IMR-90 (cell line): ENCODE measurements at regions not wholly inside any gene's neighbourhood (a gene's known extent, or its start where the extent isn't known, plus 50 kb on each side); places are given as distances from the start of the nearest gene placed in this dataset.

Source experiments
- ATAC-seq: fragments of 200-7000 bp; cut with Tn5 transposase; 2 replicates; pipeline ENCODE4 v1.9.1; 2020; ENCODE audit warnings: low read depth, mild to moderate bottlenecking, moderate library complexity
- BruUV-seq: library from RNA; stranded (reverse); fragments of 400-500 nt; replicated peaks from 2 replicates; lab custom pipeline; 2021; lab: Mats Ljungman, UMichigan
- CTCF ChIA-PET: fragments of 300-600 bp; formaldehyde crosslinking; extraction: SDS; loops from one replicate; lab custom pipeline; 2021; ENCODE audit warnings: antibody characterized with exemption; lab: Yijun Ruan, JAX
- POLR2A ChIA-PET: fragments of 300-600 bp; sonication (Branson Sonifier 250); formaldehyde crosslinking; loops from one replicate; lab custom pipeline; 2022; ENCODE audit warnings: antibody characterized with exemption; ENCODE audit not compliant: unreplicated experiment; lab: Charles Lee
- DNase-seq: peaks from one replicate; pipeline ENCODE4 v3.0.0; 2013
- H2AFZ ChIP-seq: replicated peaks from 2 replicates; pipeline ENCODE3; 2013; ENCODE audit warnings: low read length, mild to moderate bottlenecking; ENCODE audit not compliant: poor library complexity
- H2AK5ac ChIP-seq: 2 replicates; pipeline ENCODE4 v1.6.1; 2013; ENCODE audit warnings: low read depth, low read length, inconsistent platforms
- H2AK9ac ChIP-seq: replicated peaks from 2 replicates; pipeline ENCODE3; 2013; ENCODE audit warnings: mild to moderate bottlenecking, low read depth, low read length, moderate library complexity; ENCODE audit not compliant: poor library complexity
- H2BK120ac ChIP-seq: 2 replicates; pipeline ENCODE4 v1.6.1; 2013; ENCODE audit warnings: low read depth, low read length, inconsistent platforms
- H2BK15ac ChIP-seq: 3 replicates; pipeline ENCODE4 v1.6.1; 2013; ENCODE audit warnings: low read depth, low read length, inconsistent platforms
- H2BK20ac ChIP-seq: 2 replicates; pipeline ENCODE4 v1.6.1; 2013; ENCODE audit warnings: low read depth, mild to moderate bottlenecking, inconsistent platforms, low read length, moderate library complexity
- H2BK5ac ChIP-seq: 2 replicates; pipeline ENCODE4 v1.6.1; 2013; ENCODE audit warnings: mild to moderate bottlenecking, low read depth, low read length, inconsistent platforms; ENCODE audit not compliant: poor library complexity, severe bottlenecking
- H3K14ac ChIP-seq: replicated peaks from 2 replicates; pipeline ENCODE4 v1.6.1; 2013; ENCODE audit warnings: low read depth, low read length, inconsistent platforms
- H3K18ac ChIP-seq: 2 replicates; pipeline ENCODE4 v1.6.1; 2013; ENCODE audit warnings: low read depth, low read length, control low read depth
- H3K23ac ChIP-seq: 2 replicates; pipeline ENCODE4 v1.6.1; 2013; ENCODE audit warnings: low read depth, low read length, inconsistent platforms
- H3K27ac ChIP-seq: 2 replicates; pipeline ENCODE4 v1.5.1; 2013; ENCODE audit warnings: mild to moderate bottlenecking, control low read depth, low read length; ENCODE audit not compliant: insufficient read depth
- H3K27me3 ChIP-seq: 2 replicates; pipeline ENCODE4 v1.6.1; 2013; ENCODE audit warnings: low read length; ENCODE audit not compliant: control insufficient read depth, insufficient read depth
- H3K36me3 ChIP-seq: 2 replicates; pipeline ENCODE4 v1.6.1; 2013; ENCODE audit warnings: low read length, mixed read lengths; ENCODE audit not compliant: control insufficient read depth, insufficient read depth
- H3K4ac ChIP-seq: 2 replicates; pipeline ENCODE4 v1.6.1; 2013; ENCODE audit warnings: low read depth, low read length, inconsistent platforms
- H3K4me1 ChIP-seq: 2 replicates; pipeline ENCODE4 v1.6.1; 2013; ENCODE audit warnings: low read length, mixed read lengths; ENCODE audit not compliant: control insufficient read depth, insufficient read depth
- H3K4me2 ChIP-seq: 2 replicates; pipeline ENCODE4 v1.6.1; 2013; ENCODE audit warnings: low read depth, mild to moderate bottlenecking, control low read depth, low read length, moderate library complexity
- H3K4me3 ChIP-seq: 2 replicates; pipeline ENCODE4 v1.5.1; 2013; ENCODE audit warnings: low read depth, mild to moderate bottlenecking, control low read depth, low read length, moderate library complexity; ENCODE audit not compliant: insufficient read depth
- H3K56ac ChIP-seq: 2 replicates; pipeline ENCODE4 v1.6.1; 2013; ENCODE audit warnings: low read length, inconsistent platforms; ENCODE audit not compliant: insufficient read depth; ENCODE audit errors: extremely low read depth
- H3K79me1 ChIP-seq, 2 experiments: 2 replicates each; pipeline ENCODE4 v1.6.1; 2013; ENCODE audit warnings: low read length in 2 of 2, inconsistent platforms in 1 of 2, low read depth in 1 of 2
- H3K9ac ChIP-seq: 2 replicates; pipeline ENCODE4 v1.6.1; 2013; ENCODE audit warnings: low read depth, low read length, control low read depth
- H3K9me1 ChIP-seq: 2 replicates; pipeline ENCODE4 v1.6.1; 2013; ENCODE audit warnings: low read length, inconsistent platforms; ENCODE audit not compliant: insufficient read depth
- H3K9me3 ChIP-seq: 2 replicates; pipeline ENCODE4 v1.6.1; 2013; ENCODE audit warnings: low read length; ENCODE audit not compliant: control insufficient read depth, insufficient read depth
- H4K20me1 ChIP-seq: 2 replicates; pipeline ENCODE4 v1.6.1; 2013; ENCODE audit warnings: low read length, inconsistent platforms; ENCODE audit not compliant: insufficient read depth
- H4K5ac ChIP-seq: 2 replicates; pipeline ENCODE4 v1.6.1; 2013; ENCODE audit warnings: mild to moderate bottlenecking, low read depth, low read length, control low read depth
- H4K8ac ChIP-seq, 2 experiments: 2 replicates each; pipeline ENCODE4 v1.6.1; 2013; ENCODE audit warnings: low read depth in 2 of 2, low read length in 2 of 2, control low read depth in 1 of 2, inconsistent platforms in 1 of 2
- H4K91ac ChIP-seq: 2 replicates; pipeline ENCODE4 v1.6.1; 2013; ENCODE audit warnings: low read depth, low read length, inconsistent platforms; ENCODE audit not compliant: insufficient read depth
- BHLHE40 ChIP-seq: fragments of 150-350 bp; IDR thresholded peaks from 2 replicates; pipeline ENCODE4 v1.6.1; 2016; ENCODE audit warnings: mild to moderate bottlenecking, low read depth, low read length
- CEBPB ChIP-seq: IDR thresholded peaks from 2 replicates; pipeline ENCODE4 v1.6.1; 2012; ENCODE audit warnings: low read depth, low read length, improper control_type of control experiment
- CTCF ChIP-seq: conservative IDR thresholded peaks from 2 replicates; pipeline ENCODE4 v1.5.1; 2012; ENCODE audit warnings: mild to moderate bottlenecking, low read depth, low read length, improper control_type of control experiment
- ELK1 ChIP-seq: fragments of 150-350 bp; IDR thresholded peaks from 2 replicates; pipeline ENCODE4 v1.6.1; 2016; ENCODE audit warnings: low read depth, mild to moderate bottlenecking, low read length, moderate library complexity, borderline replicate concordance
- MAFK ChIP-seq: IDR thresholded peaks from 2 replicates; pipeline ENCODE4 v1.6.1; 2012; ENCODE audit warnings: low read depth, low read length, improper control_type of control experiment
- MAZ ChIP-seq: IDR thresholded peaks from 2 replicates; pipeline ENCODE4 v1.6.1; 2012; ENCODE audit warnings: low read depth, mild to moderate bottlenecking, low read length, improper control_type of control experiment, moderate library complexity, borderline replicate concordance
- MXI1 ChIP-seq: IDR thresholded peaks from 2 replicates; pipeline ENCODE4 v1.6.1; 2012; ENCODE audit warnings: low read depth, mild to moderate bottlenecking, low read length, moderate library complexity, borderline replicate concordance
- NFE2L2 ChIP-seq: fragments of 150-350 bp; IDR thresholded peaks from 2 replicates; pipeline ENCODE4 v1.6.1; 2016; ENCODE audit warnings: low read depth, mild to moderate bottlenecking, low read length
- POLR2A ChIP-seq: IDR thresholded peaks from 2 replicates; pipeline ENCODE4 v1.6.1; 2012; ENCODE audit warnings: mild to moderate bottlenecking, low read depth, low read length
- RAD21 ChIP-seq: IDR thresholded peaks from 2 replicates; pipeline ENCODE4 v1.6.1; 2012; ENCODE audit warnings: low read length, improper control_type of control experiment
- RFX5 ChIP-seq: IDR thresholded peaks from 2 replicates; pipeline ENCODE4 v1.8.0; 2012; ENCODE audit warnings: low read depth, mild to moderate bottlenecking, low read length, moderate library complexity
- SMC3 ChIP-seq: fragments of 150-350 bp; IDR thresholded peaks from 2 replicates; pipeline ENCODE4 v1.6.1; 2016; ENCODE audit warnings: low read depth, mild to moderate bottlenecking, antibody characterized with exemption, low read length, moderate library complexity
- USF2 ChIP-seq: fragments of 150-350 bp; IDR thresholded peaks from 2 replicates; pipeline ENCODE4 v1.6.1; 2017; ENCODE audit warnings: mild to moderate bottlenecking, antibody characterized with exemption, low read length, low read depth
- whole genome bisulfite sequencing, 2 experiments: methylation state at CpG; one replicate each; pipeline versions ENCODE4 v1.1.5 to v1.1.7; 2013; ENCODE audit warnings: missing lambda C conversion rate in 2 of 2; ENCODE audit not compliant: insufficient read length in 1 of 2; ENCODE audit errors: extremely low coverage in 2 of 2; 5-methylcytosine and 5-hydroxymethylcytosine counted together
- dilution Hi-C: fragments of 300-500 bp; cut with HindIII; formaldehyde crosslinking; loops from one replicate; pipeline ENCODE4 v1.14.3; 2018; ENCODE audit warnings: low sequenced_read_pairs; ENCODE audit not compliant: unreplicated experiment
- in situ Hi-C: fragments of 300-500 bp; cut with MboI; formaldehyde crosslinking; loops from 3 replicates; pipeline ENCODE4 v1.14.3; 2019; ENCODE audit warnings: low sequenced_read_pairs, inconsistent platforms, mixed read lengths
- intact Hi-C: fragments of 100-400 bp; cut with micrococcal nuclease; formaldehyde crosslinking; loops from 2 replicates; pipeline ENCODE4 v1.10.0; 2022

- H2BK20ac ChIP-seq: no peak overlapping the region
- H3K27ac ChIP-seq: no peak overlapping the region
- POLR2A ChIA-PET: no interaction called here
- no peak overlapping the region for H2AK5ac ChIP-seq
- no peaks in the 10 kb centered on the region for H3K4me1 ChIP-seq
- H3K79me1 ChIP-seq: no peaks in the 10 kb centered on the region
- H3K14ac ChIP-seq: no peak overlapping the region
- 0 out of 2 replicates have a peak, but pooled peaks cover 3% of the 10 kb centered on the region for H3K9me3 ChIP-seq
- H2BK15ac ChIP-seq: no peak overlapping the region
- no peaks in the 10 kb centered on the region for H4K20me1 ChIP-seq
- H3K9ac ChIP-seq: no peak overlapping the region
- no peaks in the 10 kb centered on the region for H3K9me1 ChIP-seq
- no peaks in the 10 kb centered on the region for H3K36me3 ChIP-seq
- no TSS peak for BruUV-seq
- in situ Hi-C loops (no loop called here), dilution Hi-C loops (no loop called here), intact Hi-C loops (no loop called here)
- H4K5ac ChIP-seq: no peak overlapping the region
- no peak overlapping the region for H2BK5ac ChIP-seq
- 50% methylated on average over 2 of the region's 4 CpGs; no CpG with 5 or more reads in 1 of the 2 experiments for WGBS, 2 experiments
- H3K4ac ChIP-seq: no peak overlapping the region
- no peak overlapping the region for H4K8ac ChIP-seq
- H3K27me3 ChIP-seq: peaks cover 17% of the 10 kb centered on the region
- TF ChIP-seq USF2 (no peak), RFX5 (no peak), CTCF (no peak), BHLHE40 (no peak), MAZ (no peak), ELK1 (no peak), MXI1 (no peak), POLR2A (no peak), MAFK (no peak), RAD21 (no peak), SMC3 (no peak), CEBPB (no peak), NFE2L2 (no peak)
- no peak overlapping the region for H3K4me2 ChIP-seq
- CTCF ChIA-PET: no interaction called here
- no peak overlapping the region for H3K56ac ChIP-seq
- no peak overlapping the region for H4K91ac ChIP-seq
- ATAC-seq (no peak), DNase-seq (no peak)
- no peak overlapping the region for H3K23ac ChIP-seq
- H3K18ac ChIP-seq: no peak overlapping the region
- no peak overlapping the region for H2BK120ac ChIP-seq
- H2AK9ac ChIP-seq: no peak overlapping the region
- no peak overlapping the region for H3K4me3 ChIP-seq
- H2AFZ ChIP-seq: no peak overlapping the region
Measured at GRCh38 chr6:20279051-20279450, 66.8 kb upstream of the MBOAT1 start.
